ENCODE measurements at regions not wholly inside any gene's neighbourhood (a gene's known extent, or its start where the extent isn't known, plus 50 kb on each side); places are given as distances from the start of the nearest gene placed in this dataset.
"Not testable (repeated sequence)": the region's sequence is repeated elsewhere in the genome, so short reads cannot be mapped to it uniquely, and the experiment has no call there.

GRCh38 chr12:89765959-89766824 lies 57.6 kb upstream of the ATP2B1 start:
- no peaks in the 10 kb centered on the region for H3K79me2 ChIP-seq (ENCODE audit: insufficient read depth, low read length)
- TF ChIP-seq CTCF (IDR thresholded peaks at IDR 0.05; ENCODE audit: borderline replicate concordance, extremely low read depth, low read length, poor library complexity, severe bottlenecking) (no peak), EZH2 (IDR thresholded peaks at IDR 0.05; ENCODE audit: borderline replicate concordance, low read depth, low read length, severe bottlenecking) (no peak)
- DNase-seq = no peak
- no peaks in the 10 kb centered on the region for H3K27me3 ChIP-seq (ENCODE audit: insufficient read depth, low read length, poor library complexity)
- no peak overlapping the region for H3K9ac ChIP-seq (ENCODE audit: low read depth, low read length)
- H3K36me3 ChIP-seq (ENCODE audit: insufficient read depth, low read length) = no peaks in the 10 kb centered on the region
- H4K20me1 ChIP-seq (ENCODE audit: insufficient read depth, low read length) = no peaks in the 10 kb centered on the region
- H3K4me1 ChIP-seq (ENCODE audit: insufficient read depth, low read length) = peaks cover 30% of the 10 kb centered on the region
- no peak overlapping the region for H2AFZ ChIP-seq (ENCODE audit: low read depth, low read length)
- ATAC-seq (ENCODE audit: insufficient read depth, low read depth) = no peak
- no peak overlapping the region for H3K4me2 ChIP-seq (ENCODE audit: insufficient read depth, low read length)
- H3K4me3 ChIP-seq (ENCODE audit: low read depth in 1 of 2, low read length in 2 of 2) = no peak overlapping the region
- H3K9me3 ChIP-seq (ENCODE audit: insufficient read depth, low read length, severe bottlenecking) = no peaks in the 10 kb centered on the region
- H3K27ac ChIP-seq (ENCODE audit: low read length) = no peak overlapping the region

- not testable (repeated sequence) for H3K79me2 ChIP-seq (ENCODE audit: insufficient read depth, low read length); H3K36me3 ChIP-seq (ENCODE audit: insufficient read depth, low read length); H4K20me1 ChIP-seq (ENCODE audit: insufficient read depth, low read length); H3K9ac ChIP-seq (ENCODE audit: low read depth, low read length); H3K27me3 ChIP-seq (ENCODE audit: insufficient read depth, low read length, poor library complexity); H3K9me3 ChIP-seq (ENCODE audit: insufficient read depth, low read length, severe bottlenecking); H3K27ac ChIP-seq (ENCODE audit: low read length); H2AFZ ChIP-seq (ENCODE audit: low read depth, low read length); ATAC-seq (ENCODE audit: insufficient read depth, low read depth); H3K4me2 ChIP-seq (ENCODE audit: insufficient read depth, low read length); H3K4me3 ChIP-seq (ENCODE audit: low read depth in 1 of 2, low read length in 2 of 2); DNase-seq
- peaks cover 27% of the 10 kb centered on the region for H3K4me1 ChIP-seq (ENCODE audit: insufficient read depth, low read length)
Observed at GRCh38 chr12:89764164-89764563, 55.5 kb upstream of the ATP2B1 start.

GRCh38 chr12:89762498-89763170 lies 54.0 kb upstream of the ATP2B1 start:
- Histone ChIP-seq H3K9ac (ENCODE audit: low read depth, low read length) (no peak overlapping the region), H3K4me2 (ENCODE audit: insufficient read depth, low read length) (no peak overlapping the region), H3K36me3 (ENCODE audit: insufficient read depth, low read length) (no peaks in the 10 kb centered on the region), H4K20me1 (ENCODE audit: insufficient read depth, low read length) (no peaks in the 10 kb centered on the region), H3K27me3 (ENCODE audit: insufficient read depth, low read length, poor library complexity) (no peaks in the 10 kb centered on the region), H3K4me1 (ENCODE audit: insufficient read depth, low read length) (peaks cover 27% of the 10 kb centered on the region), H3K4me3 (ENCODE audit: low read depth in 1 of 2, low read length in 2 of 2) (no peak overlapping the region), H2AFZ (ENCODE audit: low read depth, low read length) (no peak overlapping the region), H3K9me3 (ENCODE audit: insufficient read depth, low read length, severe bottlenecking) (no peaks in the 10 kb centered on the region), H3K27ac (ENCODE audit: low read length) (no peak overlapping the region), H3K79me2 (ENCODE audit: insufficient read depth, low read length) (no peaks in the 10 kb centered on the region)
- TF ChIP-seq CTCF (IDR thresholded peaks at IDR 0.05; ENCODE audit: borderline replicate concordance, extremely low read depth, low read length, poor library complexity, severe bottlenecking) (no peak), EZH2 (IDR thresholded peaks at IDR 0.05; ENCODE audit: borderline replicate concordance, low read depth, low read length, severe bottlenecking) (no peak)
- DNase-seq (no peak), ATAC-seq (ENCODE audit: insufficient read depth, low read depth) (no peak)

- Histone ChIP-seq H3K9ac (ENCODE audit: low read depth, low read length) (no peak overlapping the region), H4K20me1 (ENCODE audit: insufficient read depth, low read length) (no peaks in the 10 kb centered on the region), H3K36me3 (ENCODE audit: insufficient read depth, low read length) (no peaks in the 10 kb centered on the region), H3K4me2 (ENCODE audit: insufficient read depth, low read length) (no peak overlapping the region), H3K27me3 (ENCODE audit: insufficient read depth, low read length, poor library complexity) (no peaks in the 10 kb centered on the region), H3K4me3 (ENCODE audit: low read depth in 1 of 2, low read length in 2 of 2) (no peak overlapping the region), H3K9me3 (ENCODE audit: insufficient read depth, low read length, severe bottlenecking) (no peaks in the 10 kb centered on the region), H2AFZ (ENCODE audit: low read depth, low read length) (no peak overlapping the region), H3K27ac (ENCODE audit: low read length) (no peak overlapping the region), H3K4me1 (ENCODE audit: insufficient read depth, low read length) (peaks cover 19% of the 10 kb centered on the region), H3K79me2 (ENCODE audit: insufficient read depth, low read length) (no peaks in the 10 kb centered on the region)
- TF ChIP-seq EZH2 (IDR thresholded peaks at IDR 0.05; ENCODE audit: borderline replicate concordance, low read depth, low read length, severe bottlenecking) (no peak), CTCF (IDR thresholded peaks at IDR 0.05; ENCODE audit: borderline replicate concordance, extremely low read depth, low read length, poor library complexity, severe bottlenecking) (no peak)
- DNase-seq (no peak), ATAC-seq (ENCODE audit: insufficient read depth, low read depth) (peak; percentile 81)
Observed at GRCh38 chr12:89760783-89761182, 52.1 kb upstream of the ATP2B1 start.
